MM.1S (cell line): ENCODE measurements at regions not wholly inside any gene's neighbourhood (a gene's known extent, or its start where the extent isn't known, plus 50 kb on each side); places are given as distances from the start of the nearest gene placed in this dataset.

ENCODE experiments used
- DNase-seq: peaks from one replicate; pipeline ENCODE4 v3.0.0-alpha.2; 2015
- H2AFZ ChIP-seq: fragments of 300-600 bp; sonication (generic); 2 replicates; pipeline ENCODE4 v1.6.0; 2016; ENCODE audit warnings: antibody characterized with exemption, low read length
- H3F3A ChIP-seq: fragments of 300-600 bp; sonication (generic); 2 replicates; pipeline ENCODE4 v1.6.1; 2016; ENCODE audit warnings: mild to moderate bottlenecking, antibody characterized with exemption, low read length, moderate library complexity, mixed read lengths; ENCODE audit not compliant: insufficient read depth
- H3K27ac ChIP-seq: fragments of 300-600 bp; sonication (generic); 2 replicates; pipeline ENCODE4 v1.5.1; 2016; ENCODE audit warnings: mild to moderate bottlenecking, low read length
- H3K27me3 ChIP-seq: fragments of 300-600 bp; sonication (generic); replicated peaks from 2 replicates; pipeline ENCODE4 v1.6.0; 2016; ENCODE audit warnings: low read length; ENCODE audit not compliant: insufficient read depth
- H3K36me3 ChIP-seq: fragments of 300-600 bp; sonication (generic); replicated peaks from 2 replicates; pipeline ENCODE4 v1.6.1; 2016; ENCODE audit warnings: mild to moderate bottlenecking, low read length, mixed read lengths; ENCODE audit not compliant: insufficient read depth
- H3K4me1 ChIP-seq: fragments of 300-600 bp; sonication (generic); 2 replicates; pipeline ENCODE4 v1.6.1; 2016; ENCODE audit warnings: low read length, mixed read lengths
- H3K4me2 ChIP-seq: fragments of 300-600 bp; sonication (generic); 2 replicates; pipeline ENCODE4 v1.6.0; 2016; ENCODE audit warnings: low read depth, low read length
- H3K4me3 ChIP-seq: fragments of 300-600 bp; sonication (generic); 2 replicates; pipeline ENCODE4 v1.5.1; 2016; ENCODE audit warnings: low read length, mixed read lengths
- H3K79me2 ChIP-seq: fragments of 300-600 bp; sonication (generic); 2 replicates; pipeline ENCODE4 v1.6.1; 2016; ENCODE audit warnings: mixed run types, low read length, mixed read lengths
- H3K9ac ChIP-seq: fragments of 300-600 bp; sonication (generic); 2 replicates; pipeline ENCODE4 v1.6.1; 2016; ENCODE audit warnings: low read length, mixed read lengths
- H3K9me2 ChIP-seq: fragments of 300-600 bp; sonication (generic); replicated peaks from 2 replicates; pipeline ENCODE4 v1.6.1; 2016; ENCODE audit warnings: mild to moderate bottlenecking, low read length, mixed read lengths; ENCODE audit not compliant: insufficient read depth
- H3K9me3 ChIP-seq: fragments of 300-600 bp; sonication (generic); replicated peaks from 2 replicates; pipeline ENCODE4 v1.6.1; 2016; ENCODE audit warnings: mild to moderate bottlenecking, low read length, mixed read lengths; ENCODE audit not compliant: insufficient read depth
- H4K20me1 ChIP-seq: fragments of 300-600 bp; sonication (generic); 2 replicates; pipeline ENCODE4 v1.6.1; 2016; ENCODE audit warnings: mild to moderate bottlenecking, low read length, moderate library complexity, mixed read lengths; ENCODE audit not compliant: insufficient read depth
- EZH2 ChIP-seq: fragments of 300-600 bp; sonication (generic); optimal IDR thresholded peaks from 2 replicates; pipeline ENCODE3; 2017; ENCODE audit warnings: low read depth, mild to moderate bottlenecking, antibody characterized with exemption, low read length, mixed read lengths
- EZH2phosphoT487 ChIP-seq: fragments of 300-600 bp; sonication (generic); IDR thresholded peaks from 2 replicates; pipeline ENCODE4 v1.6.1; 2018; ENCODE audit warnings: antibody characterized with exemption, low read length
- TF ChIP-seq, protein P1 (sequence below): fragments of 300-600 bp; sonication (generic); IDR thresholded peaks from 2 replicates; pipeline ENCODE4 v1.5.1; 2016; ENCODE audit warnings: antibody characterized with exemption, low read length, mixed read lengths

DNA sequence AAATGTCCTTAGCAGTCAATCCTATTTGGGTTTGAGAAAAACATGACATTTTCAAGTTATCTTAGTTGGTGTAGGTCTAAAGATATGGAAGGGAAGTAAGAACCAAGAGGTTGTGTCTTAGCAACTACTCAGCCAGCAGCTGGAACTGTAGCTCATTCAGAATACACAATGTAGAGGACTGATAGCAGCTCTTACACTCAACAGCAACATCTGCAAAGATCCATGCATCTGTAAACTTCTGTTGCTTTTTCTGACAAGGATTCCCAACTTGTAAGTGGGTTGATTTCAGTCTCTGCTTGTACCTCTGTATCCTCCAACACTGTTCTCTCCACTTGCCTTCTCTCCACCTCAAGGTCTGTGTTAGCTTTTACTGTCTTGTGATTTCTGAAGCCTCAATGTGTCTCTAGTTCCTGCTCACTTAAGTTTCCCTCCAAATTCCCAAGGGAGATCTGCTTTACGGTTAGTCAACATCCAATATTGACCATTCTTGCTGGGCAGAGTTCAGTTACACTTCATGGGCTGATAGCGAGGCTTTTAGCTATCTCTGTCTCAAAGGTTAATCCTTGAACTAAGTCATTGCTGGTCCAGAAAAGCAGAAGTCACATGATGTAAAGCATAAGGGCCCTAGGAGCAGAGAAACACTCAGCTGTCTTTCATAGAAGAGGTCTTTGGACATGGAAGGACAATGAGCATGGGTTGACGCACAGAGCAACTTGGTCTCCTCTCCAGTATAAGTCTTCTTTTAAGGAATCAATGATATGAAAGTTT lies 71.6 kb upstream of the LGSN start:
- no peak for TF ChIP-seq EZH2phosphoT487
- TF ChIP-seq EZH2, result no peak
- TF ChIP-seq, protein P1, sequence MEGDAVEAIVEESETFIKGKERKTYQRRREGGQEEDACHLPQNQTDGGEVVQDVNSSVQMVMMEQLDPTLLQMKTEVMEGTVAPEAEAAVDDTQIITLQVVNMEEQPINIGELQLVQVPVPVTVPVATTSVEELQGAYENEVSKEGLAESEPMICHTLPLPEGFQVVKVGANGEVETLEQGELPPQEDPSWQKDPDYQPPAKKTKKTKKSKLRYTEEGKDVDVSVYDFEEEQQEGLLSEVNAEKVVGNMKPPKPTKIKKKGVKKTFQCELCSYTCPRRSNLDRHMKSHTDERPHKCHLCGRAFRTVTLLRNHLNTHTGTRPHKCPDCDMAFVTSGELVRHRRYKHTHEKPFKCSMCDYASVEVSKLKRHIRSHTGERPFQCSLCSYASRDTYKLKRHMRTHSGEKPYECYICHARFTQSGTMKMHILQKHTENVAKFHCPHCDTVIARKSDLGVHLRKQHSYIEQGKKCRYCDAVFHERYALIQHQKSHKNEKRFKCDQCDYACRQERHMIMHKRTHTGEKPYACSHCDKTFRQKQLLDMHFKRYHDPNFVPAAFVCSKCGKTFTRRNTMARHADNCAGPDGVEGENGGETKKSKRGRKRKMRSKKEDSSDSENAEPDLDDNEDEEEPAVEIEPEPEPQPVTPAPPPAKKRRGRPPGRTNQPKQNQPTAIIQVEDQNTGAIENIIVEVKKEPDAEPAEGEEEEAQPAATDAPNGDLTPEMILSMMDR, result no peak
- no peak overlapping the region for H2AFZ ChIP-seq

DNA sequence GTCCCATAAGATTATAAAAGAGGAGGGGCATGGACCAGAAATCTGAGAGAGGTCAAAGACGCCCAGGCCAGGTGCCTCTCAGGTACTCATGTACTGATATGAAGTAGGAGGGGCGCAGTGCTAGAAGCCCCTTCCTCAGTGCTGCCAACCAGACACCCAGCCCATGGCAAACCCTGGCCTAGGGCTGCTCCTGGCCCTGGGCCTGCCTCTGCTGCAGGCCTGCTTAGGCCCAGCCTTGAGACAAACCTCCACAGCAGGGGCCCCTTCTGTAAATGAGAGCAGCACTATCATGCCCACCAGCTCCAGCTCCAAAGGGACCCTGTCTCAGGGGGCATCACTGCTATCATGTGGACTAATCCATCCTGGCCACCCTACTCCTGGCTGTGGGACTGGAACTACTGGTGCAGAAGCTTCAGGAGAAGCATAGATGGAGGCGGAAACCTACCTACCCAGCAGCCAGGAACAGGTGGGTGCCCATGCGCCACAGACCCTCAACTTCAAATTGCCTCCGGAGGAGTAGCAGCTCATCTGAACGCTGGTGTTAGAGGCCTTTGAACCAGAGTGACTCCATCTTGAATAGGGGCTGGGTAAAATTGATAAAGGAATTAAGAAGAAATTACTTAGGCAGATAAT lies 72.4 kb upstream of the LGSN start:
- no peak for DNase-seq
- no peak overlapping the region for H3K4me2 ChIP-seq
- H3K36me3 ChIP-seq, result no peaks in the 10 kb centered on the region
- no peak overlapping the region for H3K27ac ChIP-seq
- H3K9me2 ChIP-seq, result no peaks in the 10 kb centered on the region
- H3K4me1 ChIP-seq, result no peaks in the 10 kb centered on the region
- H3K4me3 ChIP-seq, result no peak overlapping the region
- H3K27me3 ChIP-seq, result no peaks in the 10 kb centered on the region
- no peak for TF ChIP-seq EZH2phosphoT487
- TF ChIP-seq EZH2, result no peak
- TF ChIP-seq, protein P1, result no peak
- no peaks in the 10 kb centered on the region for H3K9me3 ChIP-seq
- H3K79me2 ChIP-seq, result no peaks in the 10 kb centered on the region
- no peak overlapping the region for H2AFZ ChIP-seq
- H3K9ac ChIP-seq, result no peak overlapping the region
- no peaks in the 10 kb centered on the region for H3F3A ChIP-seq
- no peaks in the 10 kb centered on the region for H4K20me1 ChIP-seq

More for the DNA sequence above, 71.6 kb upstream of the LGSN start:
- no peaks in the 10 kb centered on the region for H4K20me1 ChIP-seq
- no peaks in the 10 kb centered on the region for H3K9me3 ChIP-seq
- no peak overlapping the region for H3K27ac ChIP-seq
- no peak overlapping the region for H3K4me3 ChIP-seq
- H3K9me2 ChIP-seq, result no peaks in the 10 kb centered on the region
- no peaks in the 10 kb centered on the region for H3F3A ChIP-seq
- H3K9ac ChIP-seq, result no peak overlapping the region
- no peaks in the 10 kb centered on the region for H3K4me1 ChIP-seq
- DNase-seq, result no peak
- H3K36me3 ChIP-seq, result no peaks in the 10 kb centered on the region
- H3K4me2 ChIP-seq, result no peak overlapping the region
- H3K27me3 ChIP-seq, result no peaks in the 10 kb centered on the region
- no peaks in the 10 kb centered on the region for H3K79me2 ChIP-seq

DNA sequence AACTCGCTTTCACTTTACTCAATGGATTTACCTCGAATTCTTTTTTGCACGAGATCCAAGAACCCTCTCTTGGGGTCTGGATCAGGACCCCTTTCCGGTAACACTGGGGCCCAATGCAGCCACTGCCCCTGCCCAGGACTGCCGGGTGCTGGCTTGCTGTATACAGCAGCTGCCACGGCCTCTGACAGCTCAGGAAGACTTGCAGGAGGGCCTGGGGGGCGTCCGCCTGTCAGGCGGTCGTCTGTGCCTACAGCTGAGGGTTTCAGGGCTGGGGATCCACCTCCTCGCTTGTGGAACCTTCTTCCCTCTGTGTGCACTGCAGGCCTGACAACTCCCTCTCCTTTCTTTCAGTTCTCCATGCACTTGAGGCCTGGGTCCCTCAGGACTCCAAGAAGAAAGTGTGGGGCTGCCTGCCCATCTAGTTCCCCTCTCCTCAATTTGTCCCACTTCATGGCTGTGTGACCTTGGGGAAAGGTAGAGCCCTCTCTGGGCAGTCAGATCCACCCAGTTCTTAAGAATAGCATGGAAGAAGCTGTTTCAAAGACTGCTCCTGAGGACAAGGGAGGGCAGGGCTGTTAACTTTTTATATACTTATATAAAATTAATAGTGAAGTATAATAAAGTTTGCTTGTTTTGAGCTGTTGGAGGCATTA lies 75.0 kb upstream of the LGSN start:
- Histone ChIP-seq H3K9ac (no peak overlapping the region), H3K36me3 (no peaks in the 10 kb centered on the region), H3F3A (no peaks in the 10 kb centered on the region), H3K4me2 (no peak overlapping the region), H3K9me2 (no peaks in the 10 kb centered on the region), H4K20me1 (no peaks in the 10 kb centered on the region), H3K9me3 (no peaks in the 10 kb centered on the region), H2AFZ (no peak overlapping the region), H3K79me2 (no peaks in the 10 kb centered on the region), H3K27ac (no peak overlapping the region), H3K27me3 (no peaks in the 10 kb centered on the region), H3K4me3 (no peak overlapping the region), H3K4me1 (no peaks in the 10 kb centered on the region)
- TF ChIP-seq, protein P1, result no peak
- no peak for TF ChIP-seq EZH2
- TF ChIP-seq EZH2phosphoT487, result no peak
- no peak for DNase-seq
